Fibroblast of lung (primary cell): ENCODE measurements at regions not wholly inside any gene's neighbourhood (a gene's known extent, or its start where the extent isn't known, plus 50 kb on each side); places are given as distances from the start of the nearest gene placed in this dataset.

ENCODE experiments used
- DNase-seq, 2 donors: peaks; one replicate each; pipeline versions ENCODE4 v3.0.0 to v3.0.0-alpha.2; 2010; ENCODE audit warnings: low read depth in 2 of 2
- H2AFZ ChIP-seq: 2 replicates; pipeline ENCODE4 v1.5.1; 2012; ENCODE audit warnings: low read length, control low read depth, inconsistent platforms
- H3K27ac ChIP-seq: 2 replicates; pipeline ENCODE4 v1.5.1; 2011; ENCODE audit warnings: low read length, control low read depth; ENCODE audit not compliant: insufficient read depth
- H3K27me3 ChIP-seq: 2 replicates; pipeline ENCODE4 v1.5.1; 2011; ENCODE audit warnings: mild to moderate bottlenecking, low read length; ENCODE audit not compliant: control insufficient read depth, insufficient read depth
- H3K36me3 ChIP-seq: 2 replicates; pipeline ENCODE4 v1.5.1; 2011; ENCODE audit warnings: low read length; ENCODE audit not compliant: control insufficient read depth, insufficient read depth
- H3K4me1 ChIP-seq: 2 replicates; pipeline ENCODE4 v1.5.1; 2011; ENCODE audit warnings: low read length; ENCODE audit not compliant: control insufficient read depth, insufficient read depth; ENCODE audit errors: extremely low read depth
- H3K4me2 ChIP-seq: 2 replicates; pipeline ENCODE4 v1.5.1; 2011; ENCODE audit warnings: low read length, control low read depth; ENCODE audit not compliant: insufficient read depth; ENCODE audit errors: extremely low read depth
- H3K4me3 ChIP-seq, 4 experiments: fragments of 200-600 bp in 1 of 4; sonication (generic) in 1 of 4; replicated peaks in 1 of 4; 2 replicates each; pipeline ENCODE4 v1.5.1; 2011 to 2016; ENCODE audit warnings: low read length in 4 of 4, low read depth in 3 of 4, mild to moderate bottlenecking in 3 of 4, control low read depth in 2 of 4, inconsistent platforms in 1 of 4, mixed read lengths in 1 of 4; ENCODE audit not compliant: insufficient read depth in 1 of 4; ENCODE audit errors: control extremely low read depth in 1 of 4
- H3K79me2 ChIP-seq: 2 replicates; pipeline ENCODE4 v1.5.1; 2012; ENCODE audit warnings: mild to moderate bottlenecking, low read length, inconsistent platforms; ENCODE audit not compliant: control insufficient read depth, insufficient read depth
- H3K9ac ChIP-seq: 2 replicates; pipeline ENCODE4 v1.5.1; 2011; ENCODE audit warnings: mild to moderate bottlenecking, low read length, control low read depth; ENCODE audit not compliant: insufficient read depth
- H3K9me3 ChIP-seq: 2 replicates; pipeline ENCODE4 v1.5.1; 2012; ENCODE audit warnings: low read depth, low read length; ENCODE audit not compliant: control insufficient read depth, insufficient read depth
- H4K20me1 ChIP-seq: 2 replicates; pipeline ENCODE4 v1.5.1; 2011; ENCODE audit warnings: low read length; ENCODE audit not compliant: control insufficient read depth, insufficient read depth; ENCODE audit errors: extremely low read depth
- EZH2 ChIP-seq: IDR thresholded peaks from 2 replicates; pipeline ENCODE4 v1.5.1; 2012; ENCODE audit warnings: low read length, control low read depth, mild to moderate bottlenecking; ENCODE audit errors: missing control alignments
- TF ChIP-seq, protein P1 (sequence below), 2 donors: IDR thresholded peaks in 1 of 2; conservative IDR thresholded peaks in 1 of 2; 1 replicate in 1 of 2; 2 replicates in 1 of 2; pipeline ENCODE4 v1.5.1; 2011 to 2012; ENCODE audit warnings: low read length in 2 of 2, control low read depth in 1 of 2, inconsistent platforms in 1 of 2, low read depth in 1 of 2, mild to moderate bottlenecking in 1 of 2

DNA sequence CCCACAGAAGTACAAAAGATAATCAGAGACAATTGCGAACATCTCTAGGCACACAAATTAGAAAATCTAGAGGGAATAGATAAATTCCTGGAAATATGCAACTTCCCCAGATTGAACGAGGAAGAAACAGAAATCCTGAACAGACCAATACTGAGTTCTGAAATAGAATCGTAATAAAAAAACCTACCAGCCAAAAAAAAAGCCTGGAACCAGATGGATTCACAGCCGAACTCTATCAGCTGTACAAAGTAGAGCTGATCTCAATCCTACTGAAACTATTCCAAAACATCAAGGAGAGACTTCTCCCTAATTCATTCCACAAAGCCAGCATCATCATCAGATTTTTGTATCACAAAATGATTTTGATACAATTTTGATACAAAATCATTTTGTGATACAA, 206.4 kb downstream of the REEP3 start:
- Histone ChIP-seq H3K4me1 (no peaks in the 10 kb centered on the region), H3K4me3 (no peak overlapping the region), H3K9me3 (no peaks in the 10 kb centered on the region), H3K27ac (no peak overlapping the region), H4K20me1 (no peaks in the 10 kb centered on the region), H3K4me2 (no peak overlapping the region), H3K36me3 (no peaks in the 10 kb centered on the region), H2AFZ (no peak overlapping the region), H3K27me3 (no peaks in the 10 kb centered on the region), H3K9ac (no peak overlapping the region), H3K79me2 (no peaks in the 10 kb centered on the region)
- DNase-seq = no peak
- TF ChIP-seq, protein P1, sequence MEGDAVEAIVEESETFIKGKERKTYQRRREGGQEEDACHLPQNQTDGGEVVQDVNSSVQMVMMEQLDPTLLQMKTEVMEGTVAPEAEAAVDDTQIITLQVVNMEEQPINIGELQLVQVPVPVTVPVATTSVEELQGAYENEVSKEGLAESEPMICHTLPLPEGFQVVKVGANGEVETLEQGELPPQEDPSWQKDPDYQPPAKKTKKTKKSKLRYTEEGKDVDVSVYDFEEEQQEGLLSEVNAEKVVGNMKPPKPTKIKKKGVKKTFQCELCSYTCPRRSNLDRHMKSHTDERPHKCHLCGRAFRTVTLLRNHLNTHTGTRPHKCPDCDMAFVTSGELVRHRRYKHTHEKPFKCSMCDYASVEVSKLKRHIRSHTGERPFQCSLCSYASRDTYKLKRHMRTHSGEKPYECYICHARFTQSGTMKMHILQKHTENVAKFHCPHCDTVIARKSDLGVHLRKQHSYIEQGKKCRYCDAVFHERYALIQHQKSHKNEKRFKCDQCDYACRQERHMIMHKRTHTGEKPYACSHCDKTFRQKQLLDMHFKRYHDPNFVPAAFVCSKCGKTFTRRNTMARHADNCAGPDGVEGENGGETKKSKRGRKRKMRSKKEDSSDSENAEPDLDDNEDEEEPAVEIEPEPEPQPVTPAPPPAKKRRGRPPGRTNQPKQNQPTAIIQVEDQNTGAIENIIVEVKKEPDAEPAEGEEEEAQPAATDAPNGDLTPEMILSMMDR (conservative IDR thresholded peaks at IDR 0.05 in 1 of 2, IDR thresholded peaks at IDR 0.05 in 1 of 2; ENCODE audit: low read depth in 1 of 2, low read length in 2 of 2) = no peak
- TF ChIP-seq EZH2 = no peak

DNA sequence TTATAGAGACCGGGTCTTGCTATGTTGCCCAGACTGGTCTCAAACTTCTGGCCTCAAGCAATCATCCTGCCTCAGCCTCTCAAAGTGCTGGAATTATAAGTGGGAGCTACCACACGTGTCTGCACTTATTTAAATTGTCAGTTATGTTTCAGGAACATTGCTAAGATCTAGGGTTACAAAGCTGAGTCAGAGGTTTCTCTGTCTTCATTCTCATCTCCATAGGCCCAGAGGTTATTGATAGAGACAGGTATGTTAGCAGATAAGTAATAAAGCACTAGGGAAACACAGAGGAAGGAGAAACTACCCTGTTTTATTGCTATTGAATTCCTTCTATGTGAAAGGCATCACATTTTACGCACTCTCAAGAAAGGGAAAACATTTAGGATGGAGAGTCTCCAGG, 214.1 kb downstream of the REEP3 start:
- no peaks in the 10 kb centered on the region for H3K27me3 ChIP-seq
- no peaks in the 10 kb centered on the region for H3K79me2 ChIP-seq
- no peaks in the 10 kb centered on the region for H3K9me3 ChIP-seq
- no peak overlapping the region for H3K9ac ChIP-seq
- DNase-seq = no peak
- H3K36me3 ChIP-seq = no peaks in the 10 kb centered on the region
- H3K4me2 ChIP-seq = no peak overlapping the region
- H2AFZ ChIP-seq = no peak overlapping the region
- no peaks in the 10 kb centered on the region for H3K4me1 ChIP-seq
- TF ChIP-seq, protein P1 (conservative IDR thresholded peaks at IDR 0.05 in 1 of 2, IDR thresholded peaks at IDR 0.05 in 1 of 2; ENCODE audit: low read depth in 1 of 2, low read length in 2 of 2) = no peak
- no peak for TF ChIP-seq EZH2
- H3K4me3 ChIP-seq = no peak overlapping the region
- no peaks in the 10 kb centered on the region for H4K20me1 ChIP-seq
- no peak overlapping the region for H3K27ac ChIP-seq

DNA sequence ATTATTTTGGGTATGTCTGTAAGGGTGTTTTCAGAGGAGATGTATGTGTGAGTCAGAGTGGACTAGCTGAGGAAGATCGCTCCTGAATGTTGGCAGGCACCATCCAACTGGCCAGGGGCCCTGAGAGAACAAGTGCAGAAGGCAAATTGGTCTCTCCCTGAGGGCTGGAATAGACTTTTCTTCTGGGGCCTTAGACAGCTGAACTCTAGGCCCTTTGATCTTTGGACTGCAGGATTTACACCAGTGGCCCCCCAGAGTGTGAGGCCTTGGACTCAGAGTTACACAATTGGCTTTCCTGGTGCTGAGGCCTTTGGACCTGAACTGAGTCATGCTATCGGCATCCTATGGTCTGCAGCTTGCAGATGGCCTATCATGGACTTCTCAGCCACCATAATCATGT, 217.2 kb downstream of the REEP3 start:
- H3K27ac ChIP-seq = no peak overlapping the region

More for the DNA sequence above, 217.2 kb downstream of the REEP3 start:
- Histone ChIP-seq H3K4me1 (no peaks in the 10 kb centered on the region), H3K79me2 (no peaks in the 10 kb centered on the region), H3K4me2 (no peak overlapping the region), H3K9ac (no peak overlapping the region), H3K27me3 (no peaks in the 10 kb centered on the region), H3K4me3 (no peak overlapping the region), H3K36me3 (no peaks in the 10 kb centered on the region), H3K9me3 (no peaks in the 10 kb centered on the region), H4K20me1 (no peaks in the 10 kb centered on the region), H2AFZ (no peak overlapping the region)
- TF ChIP-seq, protein P1 (conservative IDR thresholded peaks at IDR 0.05 in 1 of 2, IDR thresholded peaks at IDR 0.05 in 1 of 2; ENCODE audit: low read depth in 1 of 2, low read length in 2 of 2) = no peak
- no peak for TF ChIP-seq EZH2
- DNase-seq = peak; percentile 59 to 68
